K562 (cell line): ENCODE measurements at regions not wholly inside any gene's neighbourhood (a gene's known extent, or its start where the extent isn't known, plus 50 kb on each side); places are given as distances from the start of the nearest gene placed in this dataset.

Source experiments
- ATAC-seq: fragments of 200-7000 bp; cut with Tn5 transposase; 3 replicates; pipeline ENCODE4 v1.9.1; 2020; ENCODE audit warnings: moderate library complexity
- BruUV-seq: library from RNA; stranded (reverse); fragments of 400-500 nt; replicated peaks from 2 replicates; lab custom pipeline; 2021; lab: Mats Ljungman, UMichigan
- CTCF ChIA-PET: fragments of 300-600 bp; formaldehyde crosslinking; extraction: SDS; loops from one replicate; lab custom pipeline; 2021; ENCODE audit warnings: low intra/inter-chr PET ratio; lab: Yijun Ruan, JAX
- POLR2A ChIA-PET: fragments of 300-600, 350-650 bp; sonication (Branson Sonifier 250); formaldehyde crosslinking; extraction: SDS; loops from one replicate; lab custom pipeline; 2021; ENCODE audit warnings: antibody characterized with exemption, inconsistent platforms; lab: Yijun Ruan, JAX
- DNase-seq, 4 experiments: peaks; one replicate each; pipeline versions ENCODE4 v3.0.0 to v3.0.0-alpha.2; 2011 to 2018; ENCODE audit warnings: low spot score in 3 of 4, mixed read lengths in 3 of 4; ENCODE audit errors: extremely low read depth in 1 of 4
- FAIRE-seq: peaks from 2 replicates; lab custom pipeline; 2011; peaks lifted over from hg19 to GRCh38; lab: Jason Lieb, UNC
- H2AFZ ChIP-seq: 2 replicates; pipeline ENCODE4 v1.6.0; 2011; ENCODE audit warnings: low read depth, low read length, control low read depth, inconsistent platforms
- H3K27ac ChIP-seq: fragments of 200-600 bp; 3 replicates; pipeline ENCODE4 v1.8.0; 2011; ENCODE audit warnings: low read depth, mild to moderate bottlenecking, control low read depth, inconsistent platforms, low read length, moderate library complexity, mixed read lengths; ENCODE audit errors: extremely low read depth
- H3K27me3 ChIP-seq, 2 experiments: fragments of 300-600 bp in 1 of 2; 2 replicates in 1 of 2; 3 replicates in 1 of 2; pipeline versions ENCODE4 v1.6.0 to v1.8.0; 2011; ENCODE audit warnings: inconsistent platforms in 2 of 2, low read length in 2 of 2, mild to moderate bottlenecking in 1 of 2, mixed read lengths in 1 of 2, moderate library complexity in 1 of 2; ENCODE audit not compliant: control insufficient read depth in 2 of 2, insufficient read depth in 2 of 2
- H3K36me3 ChIP-seq: fragments of 300-600 bp; 3 replicates; pipeline ENCODE4 v1.8.0; 2011; ENCODE audit warnings: mild to moderate bottlenecking, low read length, inconsistent platforms; ENCODE audit not compliant: control insufficient read depth, insufficient read depth
- H3K4me1 ChIP-seq, 2 experiments: fragments of 200-600 bp in 1 of 2; replicated peaks in 1 of 2; 2 replicates in 1 of 2; 3 replicates in 1 of 2; pipeline versions ENCODE4 v1.5.1 to v1.8.0; 2011; ENCODE audit warnings: inconsistent platforms in 2 of 2, low read length in 2 of 2, mild to moderate bottlenecking in 1 of 2, mixed read lengths in 1 of 2, moderate library complexity in 1 of 2; ENCODE audit not compliant: control insufficient read depth in 2 of 2, insufficient read depth in 2 of 2
- H3K4me2 ChIP-seq: 2 replicates; pipeline ENCODE4 v1.6.1; 2011; ENCODE audit warnings: low read length, control low read depth, inconsistent platforms, mixed read lengths; ENCODE audit not compliant: insufficient read depth
- H3K4me3 ChIP-seq: fragments of 200-600 bp; sonication (generic), shearing (Covaris generic); 2 replicates; pipeline ENCODE4 v1.5.1; 2016; ENCODE audit warnings: control low read depth, inconsistent platforms
- H3K79me2 ChIP-seq: fragments of 200-600 bp; 3 replicates; pipeline ENCODE4 v1.8.0; 2011; ENCODE audit warnings: low read length, inconsistent platforms; ENCODE audit not compliant: control insufficient read depth, insufficient read depth
- H3K9ac ChIP-seq, 2 experiments: 2 replicates each; pipeline versions ENCODE4 v1.6.0 to v1.6.1; 2011; ENCODE audit warnings: low read depth in 2 of 2, low read length in 2 of 2, control low read depth in 1 of 2, inconsistent platforms in 1 of 2, mild to moderate bottlenecking in 1 of 2, mixed read lengths in 1 of 2; ENCODE audit not compliant: insufficient read depth in 1 of 2
- H3K9me1 ChIP-seq: one replicate; pipeline ENCODE4 v1.6.0; 2011; ENCODE audit warnings: inconsistent platforms, mild to moderate bottlenecking, low read length, moderate library complexity; ENCODE audit not compliant: control insufficient read depth, insufficient read depth
- H3K9me3 ChIP-seq: replicated peaks from 2 replicates; pipeline ENCODE4 v1.5.1; 2011; ENCODE audit warnings: low read depth, low read length, inconsistent platforms; ENCODE audit not compliant: control insufficient read depth, insufficient read depth
- H4K20me1 ChIP-seq: replicated peaks from 2 replicates; pipeline ENCODE4 v1.6.1; 2011; ENCODE audit warnings: low read length, inconsistent platforms, mixed read lengths; ENCODE audit not compliant: control insufficient read depth, insufficient read depth
- ATF1 ChIP-seq, 2 experiments: fragments of 450-650 bp in 1 of 2; IDR thresholded peaks; 2 replicates each; pipeline ENCODE4 v1.6.1; 2016; ENCODE audit warnings: missing compliant biosample characterization in 1 of 2, missing genetic modification characterization in 1 of 2
- GATA2 ChIP-seq: sonication (generic); formaldehyde crosslinking; IDR thresholded peaks from 2 replicates; pipeline ENCODE4 v1.4.0; 2020; ENCODE audit warnings: mild to moderate bottlenecking, missing genetic modification reagents
- HIVEP1 ChIP-seq: fragments of 250-450 bp; sonication (Bioruptor Pico); IDR thresholded peaks from 2 replicates; pipeline ENCODE4 v1.4.0; 2020; ENCODE audit warnings: mild to moderate bottlenecking
- MECOM ChIP-seq: fragments of 250-450 bp; sonication (Bioruptor Pico); IDR thresholded peaks from 2 replicates; pipeline ENCODE4 v1.8.0; 2022; ENCODE audit warnings: inconsistent platforms
- RAD51 ChIP-seq: fragments of 450-650 bp; IDR thresholded peaks from 2 replicates; pipeline ENCODE4 v1.7.1; 2016; ENCODE audit warnings: low read depth, mild to moderate bottlenecking, borderline replicate concordance
- TCF7 ChIP-seq: sonication (generic); IDR thresholded peaks from 2 replicates; pipeline ENCODE4 v1.6.1; 2016; ENCODE audit warnings: antibody characterized with exemption, borderline replicate concordance
- ZNF133 ChIP-seq: fragments of 250-450 bp; sonication (Bioruptor Pico); IDR thresholded peaks from 2 replicates; pipeline ENCODE4 v1.4.0; 2020; ENCODE audit warnings: mild to moderate bottlenecking
- ZNF583 ChIP-seq: fragments of 250-450 bp; sonication (Bioruptor Pico); IDR thresholded peaks from 2 replicates; pipeline ENCODE4 v1.4.0; 2020
- ZNF77 ChIP-seq: fragments of 250-450 bp; sonication (Bioruptor Pico); IDR thresholded peaks from 2 replicates; pipeline ENCODE4 v1.5.0; 2020
- ZZZ3 ChIP-seq: fragments of 450-650 bp; IDR thresholded peaks from 2 replicates; pipeline ENCODE4 v1.6.1; 2016; ENCODE audit warnings: antibody characterized with exemption, mild to moderate bottlenecking, moderate library complexity
- WGBS: fragments of 100-300 bp; shearing (Covaris generic); methylation state at CpG from one replicate; pipeline ENCODE4 v1.1.6; 2016; ENCODE audit warnings: low coverage, mixed read lengths; ENCODE audit not compliant: insufficient coverage; ENCODE audit errors: missing lambda C conversion rate; 5-methylcytosine and 5-hydroxymethylcytosine counted together
- in situ Hi-C: fragments of 300-500 bp; cut with MboI; formaldehyde crosslinking; loops from 4 replicates; pipeline ENCODE4 v1.15.0; 2018; ENCODE audit warnings: inconsistent platforms, mixed read lengths
- intact Hi-C: fragments of 100-400 bp; cut with micrococcal nuclease; formaldehyde crosslinking; loops from 2 replicates; pipeline ENCODE4 v1.14.2; 2022
- TF ChIP-seq, protein P1 (sequence below): fragments of 150-350 bp; conservative IDR thresholded peaks from 2 replicates; pipeline ENCODE4 v1.6.1; 2014; ENCODE audit warnings: low read length

GRCh38 chr4:20044966-20045365 is 206.7 kb upstream of the SLIT2 start:
- Histone ChIP-seq H3K27ac (no peak overlapping the region), H4K20me1 (no peaks in the 10 kb centered on the region), H2AFZ (no peak overlapping the region), H3K9me1 (no peaks in the 10 kb centered on the region), H3K4me3 (no peak overlapping the region), H3K36me3 (no peaks in the 10 kb centered on the region)
- no peak for DNase-seq
- ATAC-seq = no peak
- BruUV-seq = no TSS peak
- CTCF ChIA-PET = no interaction called here
- TF ChIP-seq HIVEP1 (no peak), ZNF133 (no peak), ZNF77 (CRISPR knock-in tag) (no peak), ZZZ3 (no peak), GATA2 (CRISPR knock-in tag) (no peak), MECOM (no peak), ATF1 (CRISPR knock-in tag; IDR thresholded peaks at IDR 0.05) (no peak), ATF1 (tag; IDR thresholded peaks at IDR 0.05) (no peak), ZNF583 (CRISPR knock-in tag) (no peak), TCF7 (no peak), RAD51 (no peak)
- TF ChIP-seq, protein P1, sequence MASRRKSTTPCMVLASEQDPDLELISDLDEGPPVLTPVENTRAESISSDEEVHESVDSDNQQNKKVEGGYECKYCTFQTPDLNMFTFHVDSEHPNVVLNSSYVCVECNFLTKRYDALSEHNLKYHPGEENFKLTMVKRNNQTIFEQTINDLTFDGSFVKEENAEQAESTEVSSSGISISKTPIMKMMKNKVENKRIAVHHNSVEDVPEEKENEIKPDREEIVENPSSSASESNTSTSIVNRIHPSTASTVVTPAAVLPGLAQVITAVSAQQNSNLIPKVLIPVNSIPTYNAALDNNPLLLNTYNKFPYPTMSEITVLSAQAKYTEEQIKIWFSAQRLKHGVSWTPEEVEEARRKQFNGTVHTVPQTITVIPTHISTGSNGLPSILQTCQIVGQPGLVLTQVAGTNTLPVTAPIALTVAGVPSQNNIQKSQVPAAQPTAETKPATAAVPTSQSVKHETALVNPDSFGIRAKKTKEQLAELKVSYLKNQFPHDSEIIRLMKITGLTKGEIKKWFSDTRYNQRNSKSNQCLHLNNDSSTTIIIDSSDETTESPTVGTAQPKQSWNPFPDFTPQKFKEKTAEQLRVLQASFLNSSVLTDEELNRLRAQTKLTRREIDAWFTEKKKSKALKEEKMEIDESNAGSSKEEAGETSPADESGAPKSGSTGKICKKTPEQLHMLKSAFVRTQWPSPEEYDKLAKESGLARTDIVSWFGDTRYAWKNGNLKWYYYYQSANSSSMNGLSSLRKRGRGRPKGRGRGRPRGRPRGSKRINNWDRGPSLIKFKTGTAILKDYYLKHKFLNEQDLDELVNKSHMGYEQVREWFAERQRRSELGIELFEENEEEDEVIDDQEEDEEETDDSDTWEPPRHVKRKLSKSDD = no peak
- TF ChIP-seq, all 486 proteins: peak for 0
- FAIRE-seq = no peak
- H3K9me3 ChIP-seq = no peaks in the 10 kb centered on the region
- POLR2A ChIA-PET = no interaction called here
- no peak overlapping the region for H3K9ac ChIP-seq
- H3K27me3 ChIP-seq = no peaks in the 10 kb centered on the region
- no peak overlapping the region for H3K4me2 ChIP-seq
- in situ Hi-C loops (no loop called here), intact Hi-C loops (no loop called here)
- H3K4me1 ChIP-seq = no peaks in the 10 kb centered on the region
- H3K79me2 ChIP-seq = no peaks in the 10 kb centered on the region
- WGBS = 2% methylated on average over 3 of the region's 3 CpGs
